Gastroesophageal sphincter (tissue), 4 donors: ENCODE measurements at regions not wholly inside any gene's neighbourhood (a gene's known extent, or its start where the extent isn't known, plus 50 kb on each side); places are given as distances from the start of the nearest gene placed in this dataset.

Experiments used
- ATAC-seq: fragments of 150-250 bp; one replicate; pipeline ENCODE4 v1.9.1; 2016; ENCODE audit warnings: mild to moderate bottlenecking, moderate library complexity
- H3K27ac ChIP-seq, 4 donors: fragments of 200-600 bp; sonication (generic) in 3 of 4; 1 replicate in 3 of 4; 2 replicates in 1 of 4; pipeline ENCODE4 v1.5.1; 2016 to 2019
- H3K27me3 ChIP-seq: fragments of 200-600 bp; sonication (generic); one replicate; pipeline ENCODE4 v1.5.1; 2019
- H3K36me3 ChIP-seq, 2 donors: fragments of 200-600 bp; sonication (generic); one replicate each; pipeline ENCODE4 v1.5.1; 2019; ENCODE audit warnings: control low read depth in 1 of 2
- H3K4me1 ChIP-seq, 3 donors: fragments of 200-600 bp; sonication (generic); 1 replicate in 2 of 3; 2 replicates in 1 of 3; pipeline ENCODE4 v1.5.1; 2016 to 2019; ENCODE audit warnings: control low read depth in 2 of 3
- H3K4me3 ChIP-seq, 2 donors: fragments of 200-600 bp; sonication (generic); one replicate each; pipeline ENCODE4 v1.5.1; 2019; ENCODE audit warnings: mild to moderate bottlenecking in 1 of 2, moderate library complexity in 1 of 2
- H3K9me3 ChIP-seq, 3 donors: fragments of 200-600 bp; sonication (generic); one replicate each; pipeline ENCODE4 v1.5.1; 2017 to 2019; ENCODE audit warnings: control low read depth in 2 of 3
- CTCF ChIP-seq, 4 experiments: fragments of 200-600 bp in 2 of 4; fragments of 450-650 bp in 2 of 4; sonication (generic) in 1 of 4; IDR thresholded peaks; one replicate each; pipeline ENCODE4 v1.5.1; 2017 to 2019; ENCODE audit warnings: antibody characterized with exemption in 4 of 4, mild to moderate bottlenecking in 2 of 4, moderate library complexity in 2 of 4
- EP300 ChIP-seq: sonication (generic); formaldehyde crosslinking; IDR thresholded peaks from one replicate; pipeline ENCODE4 v1.6.1; 2017; ENCODE audit warnings: antibody characterized with exemption, mild to moderate bottlenecking
- POLR2A ChIP-seq, 2 donors: fragments of 450-650 bp; IDR thresholded peaks; one replicate each; pipeline ENCODE4 v1.6.1; 2017; ENCODE audit warnings: antibody characterized with exemption in 2 of 2, mild to moderate bottlenecking in 2 of 2, moderate library complexity in 1 of 2
- POLR2AphosphoS5 ChIP-seq: sonication (generic); formaldehyde crosslinking; IDR thresholded peaks from one replicate; pipeline ENCODE4 v1.6.1; 2017; ENCODE audit warnings: antibody characterized with exemption
- WGBS, 2 donors: methylation state at CpG; one replicate each; pipeline ENCODE4 v1.1.5; 2018; ENCODE audit warnings: low coverage in 1 of 2; 5-methylcytosine and 5-hydroxymethylcytosine counted together

- Histone ChIP-seq H3K27ac (no peak overlapping the region), H3K4me1 (no peaks in the 10 kb centered on the region), H3K27me3 (no peaks in the 10 kb centered on the region), H3K9me3 (no peaks in the 10 kb centered on the region), H3K36me3 (no peaks in the 10 kb centered on the region), H3K4me3 (no peak overlapping the region)
- WGBS, 2 donors, result 84 to 95% methylated on average over 4 of the region's 4 CpGs
- no peak for ATAC-seq
- TF ChIP-seq CTCF (IDR thresholded peaks at IDR 0.05) (no peak), EP300 (no peak)
These were observed 202.6 kb downstream of the SIM1 start for GRCh38 chr6:100262086-100262485.

- TF ChIP-seq CTCF (IDR thresholded peaks at IDR 0.05), result no peak
- no peak for TF ChIP-seq EP300
- Histone ChIP-seq H3K4me1 (no peaks in the 10 kb centered on the region), H3K36me3 (no peaks in the 10 kb centered on the region), H3K27ac (no peak overlapping the region), H3K4me3 (no peak overlapping the region), H3K27me3 (no peaks in the 10 kb centered on the region), H3K9me3 (no peaks in the 10 kb centered on the region)
- 65 to 80% methylated on average over 2 of the region's 2 CpGs for WGBS, 2 donors
- ATAC-seq, result no peak
These were observed 203.2 kb downstream of the SIM1 start for GRCh38 chr6:100261486-100261885.

- Histone ChIP-seq H3K27me3 (no peaks in the 10 kb centered on the region), H3K4me1 (no peaks in the 10 kb centered on the region), H3K4me3 (no peak overlapping the region), H3K27ac (no peak overlapping the region), H3K9me3 (no peaks in the 10 kb centered on the region), H3K36me3 (no peaks in the 10 kb centered on the region)
- no peak for TF ChIP-seq POLR2A (IDR thresholded peaks at IDR 0.05)
- no peak for TF ChIP-seq CTCF (IDR thresholded peaks at IDR 0.05)
- no peak for TF ChIP-seq POLR2AphosphoS5
- TF ChIP-seq EP300, result no peak
- no peak for ATAC-seq
These were observed 204.1 kb downstream of the SIM1 start for GRCh38 chr6:100260584-100260983.

- WGBS, 2 donors, result 63 to 69% methylated on average over 3 of the region's 3 CpGs
- H3K36me3 ChIP-seq, result no peaks in the 10 kb centered on the region
- no peak for TF ChIP-seq CTCF (IDR thresholded peaks at IDR 0.05)
- TF ChIP-seq EP300, result no peak
- no peak for TF ChIP-seq POLR2AphosphoS5
- TF ChIP-seq POLR2A (IDR thresholded peaks at IDR 0.05), result no peak
These were observed 204.9 kb downstream of the SIM1 start for GRCh38 chr6:100259865-100260264.

GRCh38 chr6:100258752-100259151, 206.0 kb downstream of the SIM1 start:
- TF ChIP-seq POLR2A (IDR thresholded peaks at IDR 0.05) (no peak), POLR2AphosphoS5 (no peak), EP300 (no peak), CTCF (IDR thresholded peaks at IDR 0.05) (no peak)
- ATAC-seq, result no peak
- Histone ChIP-seq H3K4me1 (no peaks in the 10 kb centered on the region), H3K4me3 (no peak overlapping the region), H3K27me3 (no peaks in the 10 kb centered on the region), H3K27ac (no peak overlapping the region), H3K36me3 (no peaks in the 10 kb centered on the region), H3K9me3 (no peaks in the 10 kb centered on the region)
- WGBS, 2 donors, result 73 to 76% methylated on average over 2 of the region's 2 CpGs

More at GRCh38 chr6:100259865-100260264, 204.9 kb downstream of the SIM1 start:
- Histone ChIP-seq H3K4me3 (no peak overlapping the region), H3K4me1 (no peaks in the 10 kb centered on the region), H3K27ac (no peak overlapping the region), H3K27me3 (no peaks in the 10 kb centered on the region), H3K9me3 (no peaks in the 10 kb centered on the region)
- no peak for ATAC-seq
